ENCODE measurements at regions not wholly inside any gene's neighbourhood (a gene's known extent, or its start where the extent isn't known, plus 50 kb on each side); places are given as distances from the start of the nearest gene placed in this dataset.

GRCh38 chr11:34775417-34775888, 140.7 kb downstream of the APIP start:
- POLR2A ChIA-PET = interaction anchor here (0.6 to 0.8 kb wide), 2 partner anchors 690 to 1209 kb away, joined by 3 to 4 read pairs; no protein-coding TSS in a partner anchor
- no TSS peak for BruUV-seq (replicated peaks)
- H3K4me2 ChIP-seq (ENCODE audit: low read length) = no peak overlapping the region
- no peaks in the 10 kb centered on the region for H3K79me2 ChIP-seq (ENCODE audit: insufficient read depth, low read depth, low read length)
- H2AFZ ChIP-seq (ENCODE audit: low read length) = no peak overlapping the region
- no peaks in the 10 kb centered on the region for H3K9me3 ChIP-seq (ENCODE audit: low read length)
- intact Hi-C loops (cut with micrococcal nuclease; ENCODE audit: unreplicated experiment) = no loop called here
- H3K9me2 ChIP-seq (ENCODE audit: insufficient read depth, low read length) = no peaks in the 10 kb centered on the region
- H3K4me1 ChIP-seq (ENCODE audit: insufficient read depth, low read length, poor library complexity, severe bottlenecking) = no peaks in the 10 kb centered on the region
- no peak overlapping the region for H3K4me3 ChIP-seq (ENCODE audit: low read depth, low read length, poor library complexity, severe bottlenecking)
- TF ChIP-seq, protein P1, sequence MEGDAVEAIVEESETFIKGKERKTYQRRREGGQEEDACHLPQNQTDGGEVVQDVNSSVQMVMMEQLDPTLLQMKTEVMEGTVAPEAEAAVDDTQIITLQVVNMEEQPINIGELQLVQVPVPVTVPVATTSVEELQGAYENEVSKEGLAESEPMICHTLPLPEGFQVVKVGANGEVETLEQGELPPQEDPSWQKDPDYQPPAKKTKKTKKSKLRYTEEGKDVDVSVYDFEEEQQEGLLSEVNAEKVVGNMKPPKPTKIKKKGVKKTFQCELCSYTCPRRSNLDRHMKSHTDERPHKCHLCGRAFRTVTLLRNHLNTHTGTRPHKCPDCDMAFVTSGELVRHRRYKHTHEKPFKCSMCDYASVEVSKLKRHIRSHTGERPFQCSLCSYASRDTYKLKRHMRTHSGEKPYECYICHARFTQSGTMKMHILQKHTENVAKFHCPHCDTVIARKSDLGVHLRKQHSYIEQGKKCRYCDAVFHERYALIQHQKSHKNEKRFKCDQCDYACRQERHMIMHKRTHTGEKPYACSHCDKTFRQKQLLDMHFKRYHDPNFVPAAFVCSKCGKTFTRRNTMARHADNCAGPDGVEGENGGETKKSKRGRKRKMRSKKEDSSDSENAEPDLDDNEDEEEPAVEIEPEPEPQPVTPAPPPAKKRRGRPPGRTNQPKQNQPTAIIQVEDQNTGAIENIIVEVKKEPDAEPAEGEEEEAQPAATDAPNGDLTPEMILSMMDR (conservative IDR thresholded peaks at IDR 0.05; ENCODE audit: low read length) = no peak
- no peak for TF ChIP-seq EZH2phosphoT487 (IDR thresholded peaks at IDR 0.05; ENCODE audit: borderline replicate concordance, low read depth, low read length)
- no peak overlapping the region for H3K27ac ChIP-seq (ENCODE audit: low read depth, low read length, poor library complexity, severe bottlenecking)
- no peaks in the 10 kb centered on the region for H3K36me3 ChIP-seq (ENCODE audit: insufficient read depth, low read length)
- H4K20me1 ChIP-seq (ENCODE audit: insufficient read depth, low read length) = no peaks in the 10 kb centered on the region
- CTCF ChIA-PET (ENCODE audit: unreplicated experiment) = no interaction called here
- no peak for DNase-seq (ENCODE audit: low spot score)

DNA sequence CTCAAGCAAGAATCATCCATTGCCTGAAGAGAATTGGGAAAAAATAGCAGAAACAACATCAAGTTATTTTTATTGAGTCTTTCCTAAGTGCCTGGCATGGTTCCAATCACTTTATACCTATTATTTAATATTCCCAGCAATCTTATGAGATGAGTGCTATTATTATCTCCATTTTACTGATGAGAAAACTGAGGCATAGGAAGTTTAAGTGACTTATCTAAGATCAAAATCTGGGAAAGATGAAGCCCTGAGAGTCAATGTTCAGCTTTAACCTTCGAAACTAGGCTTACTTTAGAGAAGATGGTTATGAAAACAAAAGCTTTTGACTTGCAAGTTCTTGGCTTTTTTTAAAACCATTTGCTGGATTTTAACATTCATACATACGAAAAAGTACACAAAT, 141.6 kb downstream of the APIP start:
- intact Hi-C loops (cut with micrococcal nuclease; ENCODE audit: unreplicated experiment) = no loop called here
- no peak overlapping the region for H3K4me2 ChIP-seq (ENCODE audit: low read length)
- no TSS peak for BruUV-seq (replicated peaks)
- H3K79me2 ChIP-seq (ENCODE audit: insufficient read depth, low read depth, low read length) = no peaks in the 10 kb centered on the region
- no peaks in the 10 kb centered on the region for H3K9me3 ChIP-seq (ENCODE audit: low read length)
- no peaks in the 10 kb centered on the region for H3K36me3 ChIP-seq (ENCODE audit: insufficient read depth, low read length)
- no peak overlapping the region for H3K27ac ChIP-seq (ENCODE audit: low read depth, low read length, poor library complexity, severe bottlenecking)
- no peaks in the 10 kb centered on the region for H3K4me1 ChIP-seq (ENCODE audit: insufficient read depth, low read length, poor library complexity, severe bottlenecking)
- H2AFZ ChIP-seq (ENCODE audit: low read length) = no peak overlapping the region
- no peaks in the 10 kb centered on the region for H4K20me1 ChIP-seq (ENCODE audit: insufficient read depth, low read length)
- CTCF ChIA-PET (ENCODE audit: unreplicated experiment) = no interaction called here
- H3K4me3 ChIP-seq (ENCODE audit: low read depth, low read length, poor library complexity, severe bottlenecking) = no peak overlapping the region
- TF ChIP-seq, protein P1 (conservative IDR thresholded peaks at IDR 0.05; ENCODE audit: low read length) = no peak
- no peak for TF ChIP-seq EZH2phosphoT487 (IDR thresholded peaks at IDR 0.05; ENCODE audit: borderline replicate concordance, low read depth, low read length)
- POLR2A ChIA-PET = interaction anchor here (0.6 kb wide), 1 partner anchor 11 kb away, joined by 3 read pairs; no protein-coding TSS in a partner anchor
- no peaks in the 10 kb centered on the region for H3K9me2 ChIP-seq (ENCODE audit: insufficient read depth, low read length)
- DNase-seq (ENCODE audit: low spot score) = no peak

- H3K4me2 ChIP-seq (ENCODE audit: low read length) = no peak overlapping the region
- H3K27ac ChIP-seq (ENCODE audit: low read depth, low read length, poor library complexity, severe bottlenecking) = no peak overlapping the region
- no peak overlapping the region for H3K4me3 ChIP-seq (ENCODE audit: low read depth, low read length, poor library complexity, severe bottlenecking)
- POLR2A ChIA-PET = no interaction called here
- no peaks in the 10 kb centered on the region for H3K36me3 ChIP-seq (ENCODE audit: insufficient read depth, low read length)
- H3K9me3 ChIP-seq (ENCODE audit: low read length) = no peaks in the 10 kb centered on the region
- CTCF ChIA-PET (ENCODE audit: unreplicated experiment) = no interaction called here
- no TSS peak for BruUV-seq (replicated peaks)
- H3K4me1 ChIP-seq (ENCODE audit: insufficient read depth, low read length, poor library complexity, severe bottlenecking) = no peaks in the 10 kb centered on the region
- no peak for DNase-seq (ENCODE audit: low spot score)
- no peaks in the 10 kb centered on the region for H3K79me2 ChIP-seq (ENCODE audit: insufficient read depth, low read depth, low read length)
- no peaks in the 10 kb centered on the region for H3K9me2 ChIP-seq (ENCODE audit: insufficient read depth, low read length)
- intact Hi-C loops (cut with micrococcal nuclease; ENCODE audit: unreplicated experiment) = no loop called here
- no peaks in the 10 kb centered on the region for H4K20me1 ChIP-seq (ENCODE audit: insufficient read depth, low read length)
- TF ChIP-seq, protein P1 (conservative IDR thresholded peaks at IDR 0.05; ENCODE audit: low read length) = no peak
- no peak for TF ChIP-seq EZH2phosphoT487 (IDR thresholded peaks at IDR 0.05; ENCODE audit: borderline replicate concordance, low read depth, low read length)
- H2AFZ ChIP-seq (ENCODE audit: low read length) = no peak overlapping the region
These were observed 142.4 kb downstream of the APIP start for GRCh38 chr11:34773826-34774225.

All from OCI-LY7 (cell line).